ENCODE measurements at regions not wholly inside any gene's neighbourhood (a gene's known extent, or its start where the extent isn't known, plus 50 kb on each side); places are given as distances from the start of the nearest gene placed in this dataset.
"Not testable (repeated sequence)": the region's sequence is repeated elsewhere in the genome, so short reads cannot be mapped to it uniquely, and the experiment has no call there.

DNA sequence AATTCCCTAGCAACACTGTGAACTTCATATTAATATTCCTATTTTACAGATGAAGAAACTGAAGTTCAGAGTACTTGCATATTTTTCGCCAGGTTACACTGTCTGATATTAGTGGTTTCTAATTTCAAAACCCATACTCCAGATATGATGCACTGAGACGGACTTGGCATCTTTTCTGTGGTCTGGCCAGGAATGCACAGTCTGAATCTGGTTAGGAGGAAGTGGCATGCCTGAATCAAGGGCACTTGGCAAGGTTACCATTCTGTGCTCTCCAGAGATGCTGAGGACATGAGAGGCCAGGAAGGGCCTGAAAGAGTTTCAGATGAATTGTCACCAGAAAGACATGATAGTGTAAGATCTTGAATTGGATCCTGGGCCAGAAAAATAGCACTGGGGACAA is 150.1 kb downstream of the HAO1 start:
- no peak for DNase-seq (ENCODE audit: low spot score)

DNA sequence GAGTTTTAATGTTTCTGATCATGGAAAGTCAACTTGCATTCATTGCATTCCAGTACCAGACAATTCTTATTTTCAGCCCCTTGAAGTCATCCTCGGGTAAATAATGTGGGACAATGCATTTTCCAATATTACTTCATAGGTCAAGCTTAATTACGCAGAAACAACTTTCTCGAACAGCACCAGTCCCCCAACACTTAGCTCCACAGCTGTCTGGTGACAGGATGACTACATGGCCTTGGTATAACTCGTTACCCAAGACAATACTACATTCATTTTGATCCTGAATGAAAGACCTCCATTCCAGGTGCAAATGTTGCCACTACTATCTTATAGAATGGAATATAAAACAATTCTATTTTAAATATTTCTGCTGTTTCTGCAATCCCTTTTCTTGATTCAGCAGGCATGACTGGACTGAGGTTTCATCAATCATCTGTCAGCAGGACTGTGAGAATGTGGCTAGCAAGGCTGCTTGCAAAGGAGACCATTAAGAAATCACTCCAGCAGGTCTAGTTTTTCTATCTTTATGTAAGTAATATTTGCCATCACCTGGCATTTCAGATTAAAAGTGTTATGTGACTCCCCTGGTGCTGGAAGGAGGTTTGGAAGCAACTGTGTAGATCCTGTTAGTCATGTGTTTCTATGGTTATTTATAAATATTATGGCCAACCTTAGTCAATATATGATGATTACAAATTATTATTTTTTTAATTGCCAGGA is 147.9 kb downstream of the HAO1 start:
- DNase-seq (ENCODE audit: low spot score): no peak

DNA sequence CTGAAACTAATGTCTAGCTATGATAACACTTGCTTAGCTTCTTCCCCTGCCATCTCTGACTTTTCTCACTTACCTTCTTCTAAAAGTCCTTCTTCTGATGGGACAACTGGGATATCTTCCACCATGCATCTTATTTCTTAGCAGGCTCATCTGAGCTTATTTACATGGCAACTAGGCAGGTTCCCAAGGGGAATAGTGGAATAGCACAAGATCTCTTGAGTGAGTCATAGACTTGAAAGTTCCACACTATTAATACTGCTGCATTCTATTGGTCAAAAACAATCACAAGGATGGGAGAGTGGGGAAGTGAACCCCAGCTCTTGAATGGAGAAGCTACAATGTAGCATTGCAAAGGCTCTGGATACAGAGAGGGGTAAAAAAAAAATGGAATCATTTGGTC is 142.1 kb downstream of the HAO1 start:
- no peak for DNase-seq (ENCODE audit: low spot score)

DNA sequence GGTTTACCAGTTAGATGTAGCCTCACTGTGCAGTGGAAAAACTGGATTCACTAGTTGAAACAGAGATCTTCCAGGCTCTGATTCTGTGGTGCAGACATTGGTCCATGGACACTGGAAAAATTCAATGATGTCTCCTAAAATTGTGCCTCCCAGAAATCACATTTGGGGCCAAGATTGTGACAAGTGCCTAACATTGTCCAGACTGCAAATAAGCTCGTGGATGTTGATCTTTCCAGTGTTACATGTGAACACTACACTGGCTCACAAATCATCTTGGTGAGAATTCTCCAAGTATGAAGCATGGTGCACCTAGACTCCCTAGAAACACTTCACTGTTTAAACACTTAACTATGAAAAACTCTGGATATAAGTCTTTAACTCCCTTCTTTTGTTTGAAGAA is 140.4 kb downstream of the HAO1 start:
- DNase-seq (ENCODE audit: low spot score): no peak

DNA sequence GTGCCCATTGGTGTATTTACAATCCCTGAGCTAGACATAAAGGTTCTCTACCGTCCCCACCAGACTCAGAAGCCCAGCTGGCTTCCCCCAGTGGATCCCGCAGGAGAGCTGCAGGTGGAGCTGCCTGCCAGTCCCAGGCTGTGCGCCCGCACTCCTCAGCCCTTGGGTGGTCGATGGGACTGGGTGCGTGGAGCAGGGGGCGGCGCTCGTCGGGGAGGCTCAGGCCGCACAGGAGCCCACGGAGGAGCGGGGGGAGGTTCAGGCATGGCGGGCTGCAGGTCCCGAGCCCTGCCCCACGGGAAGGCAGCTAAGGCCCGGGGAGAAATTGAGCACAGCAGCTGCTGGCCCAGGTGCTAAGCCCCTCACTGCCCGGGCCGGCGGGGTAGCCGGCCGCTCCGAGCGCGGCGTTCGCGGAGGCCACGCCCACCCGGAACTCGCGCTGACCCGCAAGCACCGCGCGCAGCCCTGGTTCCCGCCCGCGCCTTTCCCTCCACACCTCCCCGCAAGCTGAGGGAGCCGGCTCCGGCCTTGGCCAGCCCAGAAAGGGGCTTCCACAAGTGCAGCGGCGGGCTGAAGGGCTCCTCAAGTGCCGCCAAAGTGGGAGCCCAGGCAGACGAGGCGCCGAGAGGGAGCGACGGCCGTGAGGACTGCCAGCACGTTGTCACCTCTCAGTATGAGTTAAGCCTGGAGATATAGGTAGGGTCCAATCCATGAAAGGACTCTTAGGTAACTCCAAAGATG is 136.7 kb downstream of the HAO1 start:
- DNase-seq (ENCODE audit: low spot score): not testable (repeated sequence)

DNA sequence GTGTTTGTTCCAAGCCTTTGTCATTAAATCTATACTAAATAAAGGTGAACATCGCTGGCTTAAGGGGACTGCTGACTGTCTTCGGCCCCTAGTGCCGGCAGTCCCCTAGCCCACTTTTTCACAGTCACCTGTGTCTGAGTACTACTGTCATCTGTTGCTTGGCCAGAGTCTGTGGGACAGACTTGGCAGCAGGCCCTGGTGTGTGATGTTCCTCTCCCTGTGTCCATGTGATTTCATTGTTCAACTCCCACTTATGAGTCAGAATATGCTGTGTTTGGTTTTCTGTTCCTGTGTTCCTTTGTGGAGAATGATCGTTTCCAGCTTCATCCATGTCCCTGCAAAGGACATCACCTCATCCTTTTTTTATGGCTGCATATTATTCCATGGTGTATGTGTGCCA is 133.4 kb downstream of the HAO1 start:
- no peak for DNase-seq (ENCODE audit: low spot score)

DNA sequence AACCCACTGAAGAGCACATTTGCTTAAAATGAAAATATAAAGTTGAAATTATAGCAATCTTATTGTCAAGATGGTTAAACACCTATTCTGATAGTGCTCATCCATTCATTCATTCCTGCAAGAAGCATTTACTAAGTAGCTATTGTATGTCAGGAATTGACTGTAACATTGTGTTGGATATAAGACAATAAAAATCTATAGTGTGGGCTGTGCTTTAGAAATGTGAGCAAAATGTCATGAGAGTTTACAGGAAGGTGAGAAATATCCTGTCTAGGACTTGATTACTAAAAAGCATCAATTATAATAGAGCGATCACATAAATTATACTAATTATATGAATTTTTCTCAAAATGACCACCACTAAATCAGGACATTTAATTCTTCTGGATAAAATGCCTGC is 123.0 kb downstream of the HAO1 start:
- DNase-seq (ENCODE audit: low spot score): no peak

DNA sequence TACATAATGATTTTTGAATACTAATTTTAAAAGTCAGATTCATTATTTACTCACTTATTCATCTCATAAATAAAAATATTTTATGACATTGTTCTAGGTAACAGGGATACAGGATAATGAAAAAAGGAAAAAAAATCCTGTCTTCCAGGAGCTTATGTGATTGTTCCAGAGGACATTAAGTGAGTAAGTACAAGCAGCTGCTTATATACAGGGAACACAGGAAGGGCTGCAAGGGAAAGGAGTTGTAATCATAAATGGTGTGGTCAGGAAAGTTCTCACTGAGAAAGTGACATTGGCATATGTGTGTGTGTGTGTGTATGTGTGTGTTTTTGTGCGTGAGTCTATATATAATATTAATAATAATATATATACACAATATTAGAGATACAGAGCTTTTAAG is 121.8 kb downstream of the HAO1 start:
- no peak for DNase-seq (ENCODE audit: low spot score)

DNA sequence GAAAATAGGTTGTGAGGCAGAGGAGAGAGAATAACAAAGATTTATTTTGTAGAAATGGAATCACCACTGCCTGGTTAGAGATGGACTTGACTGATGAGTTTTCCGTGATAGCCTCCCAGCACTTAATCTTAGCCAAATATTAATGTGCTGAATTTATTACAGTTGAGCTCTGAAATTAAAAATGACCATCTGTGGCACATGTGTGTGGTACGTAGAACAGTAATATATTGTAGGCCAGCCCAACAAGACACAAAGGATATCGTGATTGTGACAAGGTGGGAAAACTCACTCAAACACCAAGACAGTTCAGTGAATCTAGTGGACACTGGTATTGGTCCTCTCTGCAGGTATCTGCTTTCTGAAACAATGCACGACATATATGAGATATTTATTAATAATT is 119.4 kb downstream of the HAO1 start:
- DNase-seq (ENCODE audit: low spot score): no peak

DNA sequence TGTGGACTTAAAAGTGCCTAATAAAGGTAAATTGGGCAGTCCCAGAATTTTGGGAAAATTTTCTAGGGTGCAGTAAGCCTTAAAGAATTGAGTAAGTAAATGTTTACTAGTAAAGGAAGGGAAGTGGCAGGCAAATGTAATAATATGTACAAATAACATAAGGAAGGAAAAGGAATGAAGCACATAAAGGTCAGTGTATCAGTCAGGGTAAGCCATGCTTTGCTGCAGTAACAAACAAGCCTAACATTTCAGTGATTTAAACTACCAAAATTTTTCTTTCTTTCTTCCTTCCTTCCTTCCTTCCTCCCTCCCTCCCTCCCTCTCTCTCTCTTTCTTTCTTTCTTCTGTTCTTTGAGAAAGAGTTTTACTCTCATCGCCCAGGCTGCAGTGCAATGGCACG is 117.5 kb downstream of the HAO1 start:
- no peak for DNase-seq (ENCODE audit: low spot score)

DNA sequence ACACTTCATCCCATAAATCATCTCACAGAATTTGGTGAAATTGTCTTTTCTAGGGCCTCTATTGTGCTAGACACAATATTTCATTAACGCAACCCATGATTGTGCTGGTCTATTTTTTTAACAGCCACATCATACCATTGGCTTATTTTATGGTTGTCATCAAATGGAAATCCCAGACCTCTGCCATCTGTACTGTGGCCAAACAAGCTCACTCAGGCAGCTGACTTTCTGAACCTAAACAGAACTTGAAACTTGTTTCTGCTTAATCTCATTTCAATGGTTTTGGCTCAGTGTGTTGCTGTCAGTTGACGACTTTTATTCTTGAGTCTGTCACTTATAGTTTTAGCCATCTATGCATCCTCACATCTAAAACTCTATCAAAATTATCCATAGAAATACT is 111.8 kb downstream of the HAO1 start:
- DNase-seq (ENCODE audit: low spot score): no peak

DNA sequence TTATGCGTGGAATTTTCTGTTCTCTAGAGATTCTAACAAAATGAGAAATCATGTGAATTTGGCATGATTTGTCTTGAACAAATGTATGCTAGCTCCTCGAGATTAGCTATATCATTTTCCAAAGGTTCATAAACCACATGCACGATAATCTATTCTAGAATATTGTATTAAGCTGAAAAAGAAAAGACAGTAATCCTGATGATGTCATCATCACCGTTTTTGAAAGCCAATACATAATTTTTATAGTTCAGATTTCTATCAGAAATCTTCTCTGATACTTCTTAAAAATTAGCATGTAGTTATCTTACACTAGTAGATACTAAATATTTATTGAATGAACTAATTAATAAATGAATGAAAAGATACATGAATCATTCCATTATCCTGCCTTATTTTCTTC is 111.2 kb downstream of the HAO1 start:
- no peak for DNase-seq (ENCODE audit: low spot score)

DNA sequence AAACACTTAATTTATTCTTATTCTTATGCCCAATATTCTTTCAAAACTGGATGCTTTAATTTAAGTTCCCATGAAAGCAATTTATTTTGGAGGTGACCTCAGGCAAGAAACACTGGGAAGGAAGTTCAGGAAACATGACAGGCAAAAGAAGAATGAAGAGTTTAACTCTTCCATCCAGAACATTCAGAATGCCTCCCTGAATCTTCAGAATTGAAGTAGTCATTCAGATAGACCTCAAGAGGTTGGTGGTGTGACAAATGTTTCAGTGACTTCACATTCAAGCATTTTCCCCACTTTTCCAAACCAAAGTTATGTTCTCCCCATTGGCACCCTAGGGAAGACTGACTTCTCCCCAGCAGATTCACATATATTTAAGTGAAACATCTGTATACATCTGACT is 110.5 kb downstream of the HAO1 start:
- DNase-seq (ENCODE audit: low spot score): no peak
